ENCODE measurements at regions not wholly inside any gene's neighbourhood (a gene's known extent, or its start where the extent isn't known, plus 50 kb on each side); places are given as distances from the start of the nearest gene placed in this dataset.

DNA sequence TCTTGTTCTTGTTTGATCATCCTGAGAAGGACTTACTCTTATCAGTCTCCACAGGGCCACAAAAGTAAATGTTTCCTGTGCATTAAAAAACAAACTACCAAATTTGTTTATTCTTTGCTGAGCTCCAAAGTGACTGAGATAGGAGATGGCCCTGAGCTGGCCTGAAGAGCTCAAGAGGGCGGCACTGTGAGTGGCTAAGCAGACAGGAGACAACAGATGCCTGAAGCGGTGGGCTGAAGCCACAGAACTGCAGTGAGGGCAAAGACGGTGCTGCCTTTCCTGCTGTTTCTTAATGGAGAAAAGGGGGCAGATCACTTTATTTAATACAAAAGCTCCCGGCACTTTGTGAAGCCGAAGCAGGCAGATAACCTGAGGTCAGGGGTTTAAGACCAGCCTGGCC lies 379.6 kb downstream of the ARL4A start:
- ChIA-PET CTCF (no interaction called here), POLR2A (ENCODE audit: low non-redundant PET) (no interaction called here)
- TF ChIP-seq EZH2 (IDR thresholded peaks at IDR 0.05; ENCODE audit: borderline replicate concordance, low read depth, low read length, poor library complexity, severe bottlenecking), result no peak
- TF ChIP-seq, protein P1, sequence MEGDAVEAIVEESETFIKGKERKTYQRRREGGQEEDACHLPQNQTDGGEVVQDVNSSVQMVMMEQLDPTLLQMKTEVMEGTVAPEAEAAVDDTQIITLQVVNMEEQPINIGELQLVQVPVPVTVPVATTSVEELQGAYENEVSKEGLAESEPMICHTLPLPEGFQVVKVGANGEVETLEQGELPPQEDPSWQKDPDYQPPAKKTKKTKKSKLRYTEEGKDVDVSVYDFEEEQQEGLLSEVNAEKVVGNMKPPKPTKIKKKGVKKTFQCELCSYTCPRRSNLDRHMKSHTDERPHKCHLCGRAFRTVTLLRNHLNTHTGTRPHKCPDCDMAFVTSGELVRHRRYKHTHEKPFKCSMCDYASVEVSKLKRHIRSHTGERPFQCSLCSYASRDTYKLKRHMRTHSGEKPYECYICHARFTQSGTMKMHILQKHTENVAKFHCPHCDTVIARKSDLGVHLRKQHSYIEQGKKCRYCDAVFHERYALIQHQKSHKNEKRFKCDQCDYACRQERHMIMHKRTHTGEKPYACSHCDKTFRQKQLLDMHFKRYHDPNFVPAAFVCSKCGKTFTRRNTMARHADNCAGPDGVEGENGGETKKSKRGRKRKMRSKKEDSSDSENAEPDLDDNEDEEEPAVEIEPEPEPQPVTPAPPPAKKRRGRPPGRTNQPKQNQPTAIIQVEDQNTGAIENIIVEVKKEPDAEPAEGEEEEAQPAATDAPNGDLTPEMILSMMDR (conservative IDR thresholded peaks at IDR 0.05; ENCODE audit: low read depth, low read length), result no peak
- H3K27ac ChIP-seq (ENCODE audit: low read depth, low read length, poor library complexity, severe bottlenecking), result no peak overlapping the region
- no peaks in the 10 kb centered on the region for H3K36me3 ChIP-seq (ENCODE audit: insufficient read depth, low read length, poor library complexity, severe bottlenecking)
- peaks cover 5% of the 10 kb centered on the region for H3K27me3 ChIP-seq (replicated peaks; ENCODE audit: insufficient read depth, low read depth, low read length, poor library complexity)
- DNase-seq (ENCODE audit: low spot score), result no peak
- no peaks in the 10 kb centered on the region for H3K9me3 ChIP-seq (ENCODE audit: low read depth, low read length, poor library complexity, severe bottlenecking)
- no TSS peak for BruUV-seq (replicated peaks)
- no peaks in the 10 kb centered on the region for H3K4me1 ChIP-seq (ENCODE audit: insufficient read depth, low read length, poor library complexity, severe bottlenecking)
- intact Hi-C loops (cut with micrococcal nuclease; ENCODE audit: unreplicated experiment), result no loop called here
- H3K4me3 ChIP-seq (ENCODE audit: low read depth, low read length, poor library complexity, severe bottlenecking), result no peak overlapping the region

DNA sequence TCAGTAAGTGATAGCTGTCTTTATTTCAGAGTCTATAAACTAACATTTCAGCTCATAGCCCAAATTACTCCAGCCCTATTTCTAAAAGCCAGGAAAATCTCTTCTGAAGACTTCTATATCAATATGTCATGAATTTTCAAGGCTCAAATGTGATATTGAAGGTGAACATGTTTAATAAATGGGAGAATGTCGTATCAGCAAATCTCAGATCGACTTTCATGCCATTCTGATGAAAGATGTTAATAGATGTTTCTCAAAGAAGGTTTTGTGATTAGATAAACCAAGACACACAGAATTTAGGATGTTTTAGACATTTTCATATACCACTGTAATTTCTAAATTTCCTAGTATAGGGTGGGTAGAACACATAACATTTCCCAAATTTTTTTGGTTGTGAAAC lies 380.6 kb downstream of the ARL4A start:
- H3K36me3 ChIP-seq (ENCODE audit: insufficient read depth, low read length, poor library complexity, severe bottlenecking), result no peaks in the 10 kb centered on the region
- intact Hi-C loops (cut with micrococcal nuclease; ENCODE audit: unreplicated experiment), result no loop called here
- no peak overlapping the region for H3K4me3 ChIP-seq (ENCODE audit: low read depth, low read length, poor library complexity, severe bottlenecking)
- no peak for DNase-seq (ENCODE audit: low spot score)
- no peaks in the 10 kb centered on the region for H3K4me1 ChIP-seq (ENCODE audit: insufficient read depth, low read length, poor library complexity, severe bottlenecking)
- no TSS peak for BruUV-seq (replicated peaks)
- no peaks in the 10 kb centered on the region for H3K9me3 ChIP-seq (ENCODE audit: low read depth, low read length, poor library complexity, severe bottlenecking)
- ChIA-PET POLR2A (ENCODE audit: low non-redundant PET) (no interaction called here), CTCF (no interaction called here)
- H3K27ac ChIP-seq (ENCODE audit: low read depth, low read length, poor library complexity, severe bottlenecking), result no peak overlapping the region
- TF ChIP-seq, protein P1 (conservative IDR thresholded peaks at IDR 0.05; ENCODE audit: low read depth, low read length), result no peak
- no peak for TF ChIP-seq EZH2 (IDR thresholded peaks at IDR 0.05; ENCODE audit: borderline replicate concordance, low read depth, low read length, poor library complexity, severe bottlenecking)
- peaks cover 5% of the 10 kb centered on the region for H3K27me3 ChIP-seq (replicated peaks; ENCODE audit: insufficient read depth, low read depth, low read length, poor library complexity)

DNA sequence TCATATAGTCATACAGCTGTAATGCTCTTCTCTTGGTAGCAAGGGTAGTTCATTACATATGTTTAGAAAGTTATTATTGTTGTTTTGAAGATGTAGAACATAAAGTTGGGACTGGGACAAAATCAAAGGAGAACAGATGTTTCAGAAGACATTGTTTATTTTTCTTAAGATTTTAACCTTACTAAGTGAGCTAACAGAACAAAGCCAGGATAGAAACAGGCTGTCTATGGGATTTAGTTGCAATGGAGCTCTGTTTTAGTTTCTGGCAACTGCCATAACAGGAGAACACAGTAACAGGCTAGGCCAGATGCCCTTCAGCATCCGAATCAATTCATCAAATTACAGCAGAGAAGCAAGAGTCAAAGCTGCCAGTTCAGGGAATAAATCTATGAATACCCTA lies 382.4 kb downstream of the ARL4A start:
- Histone ChIP-seq H3K27ac (ENCODE audit: low read depth, low read length, poor library complexity, severe bottlenecking) (no peak overlapping the region), H3K4me3 (ENCODE audit: low read depth, low read length, poor library complexity, severe bottlenecking) (no peak overlapping the region), H3K27me3 (replicated peaks; ENCODE audit: insufficient read depth, low read depth, low read length, poor library complexity) (peaks cover 5% of the 10 kb centered on the region), H3K9me3 (ENCODE audit: low read depth, low read length, poor library complexity, severe bottlenecking) (no peaks in the 10 kb centered on the region), H3K4me1 (ENCODE audit: insufficient read depth, low read length, poor library complexity, severe bottlenecking) (no peaks in the 10 kb centered on the region), H3K36me3 (ENCODE audit: insufficient read depth, low read length, poor library complexity, severe bottlenecking) (no peaks in the 10 kb centered on the region)
- POLR2A ChIA-PET (ENCODE audit: low non-redundant PET), result no interaction called here
- CTCF ChIA-PET, result no interaction called here
- no TSS peak for BruUV-seq (replicated peaks)
- no peak for DNase-seq (ENCODE audit: low spot score)
- intact Hi-C loops (cut with micrococcal nuclease; ENCODE audit: unreplicated experiment), result no loop called here
- TF ChIP-seq, protein P1 (conservative IDR thresholded peaks at IDR 0.05; ENCODE audit: low read depth, low read length), result no peak
- TF ChIP-seq EZH2 (IDR thresholded peaks at IDR 0.05; ENCODE audit: borderline replicate concordance, low read depth, low read length, poor library complexity, severe bottlenecking), result no peak
